ENCODE measurements at regions not wholly inside any gene's neighbourhood (a gene's known extent, or its start where the extent isn't known, plus 50 kb on each side); places are given as distances from the start of the nearest gene placed in this dataset.

DNA sequence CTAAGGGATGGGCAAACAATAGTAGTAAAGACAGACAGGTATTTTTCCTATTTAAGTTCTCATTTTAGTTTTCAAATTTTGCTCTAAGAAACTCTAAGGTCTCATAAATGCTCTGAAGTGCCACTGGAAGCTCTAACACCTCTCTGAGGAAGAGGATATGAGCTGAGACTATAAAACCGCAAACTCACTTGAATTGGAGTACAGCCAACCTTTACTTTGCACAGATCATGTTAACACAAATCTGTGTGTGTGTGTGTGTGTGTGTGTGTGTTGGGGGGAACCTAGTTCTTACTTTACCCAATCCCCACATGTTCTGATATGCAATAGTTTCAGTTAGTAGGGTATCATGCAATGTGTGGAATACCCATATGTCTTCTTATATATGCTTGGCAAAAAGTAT, 446.8 kb downstream of the CHL1 start:
- intact Hi-C loops (cut with DNase I) = no loop called here
- no peaks in the 10 kb centered on the region for H3K36me3 ChIP-seq
- no peaks in the 10 kb centered on the region for H3K9me3 ChIP-seq
- H3K4me3 ChIP-seq = no peak overlapping the region
- H3K27me3 ChIP-seq = no peaks in the 10 kb centered on the region
- no peak for TF ChIP-seq EP300 (IDR thresholded peaks at IDR 0.05)
- no peak for TF ChIP-seq POLR2A (IDR thresholded peaks at IDR 0.05)
- TF ChIP-seq POLR2AphosphoS5 (IDR thresholded peaks at IDR 0.05) = no peak
- TF ChIP-seq, protein P1, sequence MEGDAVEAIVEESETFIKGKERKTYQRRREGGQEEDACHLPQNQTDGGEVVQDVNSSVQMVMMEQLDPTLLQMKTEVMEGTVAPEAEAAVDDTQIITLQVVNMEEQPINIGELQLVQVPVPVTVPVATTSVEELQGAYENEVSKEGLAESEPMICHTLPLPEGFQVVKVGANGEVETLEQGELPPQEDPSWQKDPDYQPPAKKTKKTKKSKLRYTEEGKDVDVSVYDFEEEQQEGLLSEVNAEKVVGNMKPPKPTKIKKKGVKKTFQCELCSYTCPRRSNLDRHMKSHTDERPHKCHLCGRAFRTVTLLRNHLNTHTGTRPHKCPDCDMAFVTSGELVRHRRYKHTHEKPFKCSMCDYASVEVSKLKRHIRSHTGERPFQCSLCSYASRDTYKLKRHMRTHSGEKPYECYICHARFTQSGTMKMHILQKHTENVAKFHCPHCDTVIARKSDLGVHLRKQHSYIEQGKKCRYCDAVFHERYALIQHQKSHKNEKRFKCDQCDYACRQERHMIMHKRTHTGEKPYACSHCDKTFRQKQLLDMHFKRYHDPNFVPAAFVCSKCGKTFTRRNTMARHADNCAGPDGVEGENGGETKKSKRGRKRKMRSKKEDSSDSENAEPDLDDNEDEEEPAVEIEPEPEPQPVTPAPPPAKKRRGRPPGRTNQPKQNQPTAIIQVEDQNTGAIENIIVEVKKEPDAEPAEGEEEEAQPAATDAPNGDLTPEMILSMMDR (IDR thresholded peaks at IDR 0.05) = no peak
- 32 to 40% methylated on average over 1 of the region's 1 CpG for WGBS, 2 donors
- no peak overlapping the region for H3K27ac ChIP-seq
- no peaks in the 10 kb centered on the region for H3K4me1 ChIP-seq
- no peak for DNase-seq

DNA sequence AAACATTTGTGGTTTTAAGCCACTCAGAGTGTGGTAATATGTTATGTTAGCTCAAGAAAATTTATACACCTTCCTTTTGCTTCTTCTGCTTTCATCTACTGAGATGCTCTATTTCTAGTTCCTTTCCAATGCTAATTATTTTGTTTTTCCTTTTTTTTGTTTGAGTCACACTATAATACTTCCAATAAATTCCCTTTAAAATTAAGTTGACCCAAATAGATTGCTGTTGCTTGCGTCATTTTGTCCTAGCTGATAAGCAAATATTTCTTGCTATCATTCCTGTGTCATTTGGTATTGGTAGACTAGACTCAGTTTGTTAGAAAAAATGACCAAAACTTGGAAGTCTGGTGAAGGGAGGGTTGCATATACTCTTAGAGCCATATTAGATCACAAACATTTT, 437.0 kb upstream of the CNTN6 start:
- Histone ChIP-seq H3K27me3 (no peaks in the 10 kb centered on the region), H3K27ac (no peak overlapping the region), H3K4me1 (no peaks in the 10 kb centered on the region), H3K4me3 (no peak overlapping the region), H3K36me3 (no peaks in the 10 kb centered on the region), H3K9me3 (no peaks in the 10 kb centered on the region)
- WGBS, 2 donors = 85 to 89% methylated on average over 1 of the region's 1 CpG
- no peak for DNase-seq
- intact Hi-C loops (cut with DNase I) = no loop called here
- no peak for TF ChIP-seq POLR2A (IDR thresholded peaks at IDR 0.05)
- TF ChIP-seq EP300 (IDR thresholded peaks at IDR 0.05) = no peak
- TF ChIP-seq, protein P1 (IDR thresholded peaks at IDR 0.05) = no peak
- no peak for TF ChIP-seq POLR2AphosphoS5 (IDR thresholded peaks at IDR 0.05)

GRCh38 chr3:661356-661755, 431.5 kb upstream of the CNTN6 start:
- no peaks in the 10 kb centered on the region for H3K9me3 ChIP-seq
- no peaks in the 10 kb centered on the region for H3K27me3 ChIP-seq
- H3K4me3 ChIP-seq = no peak overlapping the region
- no peak for TF ChIP-seq EP300 (IDR thresholded peaks at IDR 0.05)
- no peak for TF ChIP-seq POLR2AphosphoS5 (IDR thresholded peaks at IDR 0.05)
- TF ChIP-seq POLR2A (IDR thresholded peaks at IDR 0.05) = no peak
- TF ChIP-seq, protein P1 (IDR thresholded peaks at IDR 0.05) = no peak
- H3K36me3 ChIP-seq = no peaks in the 10 kb centered on the region
- H3K27ac ChIP-seq = no peak overlapping the region
- intact Hi-C loops (cut with DNase I) = no loop called here
- no peak for DNase-seq
- no peaks in the 10 kb centered on the region for H3K4me1 ChIP-seq
- 75 to 85% methylated on average over 3 of the region's 3 CpGs for WGBS, 2 donors

- H3K27ac ChIP-seq = no peak overlapping the region
- DNase-seq = no peak
- H3K9me3 ChIP-seq = peaks cover 0 to 3% (median under 1%) of the 10 kb centered on the region in 4 donors
- intact Hi-C loops (cut with DNase I) = no loop called here
- TF ChIP-seq EP300 (IDR thresholded peaks at IDR 0.05) (no peak), POLR2AphosphoS5 (IDR thresholded peaks at IDR 0.05) (no peak), POLR2A (IDR thresholded peaks at IDR 0.05) (no peak)
- TF ChIP-seq, protein P1 (IDR thresholded peaks at IDR 0.05) = no peak
- H3K27me3 ChIP-seq = no peaks in the 10 kb centered on the region
- WGBS, 2 donors = 79% methylated on average over 2 of the region's 2 CpGs
- H3K36me3 ChIP-seq = no peaks in the 10 kb centered on the region
- H3K4me1 ChIP-seq = no peaks in the 10 kb centered on the region
- no peak overlapping the region for H3K4me3 ChIP-seq
These were observed 418.7 kb upstream of the CNTN6 start for GRCh38 chr3:674116-674515.

DNA sequence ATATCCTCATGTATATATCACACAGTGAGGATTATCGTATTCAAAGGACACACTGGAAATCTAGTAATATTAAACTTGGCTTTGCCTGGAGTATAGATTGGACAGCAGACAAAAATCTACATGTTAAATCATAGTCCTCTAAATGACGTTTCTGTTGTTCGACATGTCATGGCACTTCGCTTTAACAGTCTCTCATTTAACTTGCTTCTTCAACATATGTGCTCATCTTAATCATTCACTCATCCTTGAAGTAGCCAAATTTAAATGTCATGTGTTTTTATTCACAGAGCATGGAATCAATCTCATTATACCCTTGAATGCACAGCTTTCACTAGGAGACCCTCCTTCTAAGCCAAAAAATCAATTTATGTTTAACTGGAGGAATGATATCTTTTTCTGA, 417.0 kb upstream of the CNTN6 start:
- WGBS, 2 donors = 89 to 90% methylated on average over 4 of the region's 4 CpGs
- H3K4me3 ChIP-seq = no peak overlapping the region
- TF ChIP-seq POLR2A (IDR thresholded peaks at IDR 0.05) (no peak), EP300 (IDR thresholded peaks at IDR 0.05) (no peak), POLR2AphosphoS5 (IDR thresholded peaks at IDR 0.05) (no peak)
- TF ChIP-seq, protein P1 (IDR thresholded peaks at IDR 0.05) = no peak
- H3K36me3 ChIP-seq = no peaks in the 10 kb centered on the region
- intact Hi-C loops (cut with DNase I) = no loop called here
- peaks cover 0 to 3% (median under 1%) of the 10 kb centered on the region in 4 donors for H3K9me3 ChIP-seq
- no peak for DNase-seq
- H3K27me3 ChIP-seq = no peaks in the 10 kb centered on the region
- H3K27ac ChIP-seq = no peak overlapping the region
- no peaks in the 10 kb centered on the region for H3K4me1 ChIP-seq

All from sigmoid colon (tissue), 6 donors.